Loucy (cell line): ENCODE measurements at regions not wholly inside any gene's neighbourhood (a gene's known extent, or its start where the extent isn't known, plus 50 kb on each side); places are given as distances from the start of the nearest gene placed in this dataset.

Experiments used
- CTCF ChIP-seq: fragments of 200-600 bp; sonication (generic); conservative IDR thresholded peaks from 2 replicates; pipeline ENCODE4 v1.5.1; 2014; ENCODE audit warnings: mild to moderate bottlenecking, antibody characterized with exemption, low read length
- EZH2phosphoT487 ChIP-seq: fragments of 200-600 bp; IDR thresholded peaks from 2 replicates; pipeline ENCODE4 v1.6.1; 2018; ENCODE audit warnings: antibody characterized with exemption, mild to moderate bottlenecking, moderate library complexity, borderline replicate concordance

DNA sequence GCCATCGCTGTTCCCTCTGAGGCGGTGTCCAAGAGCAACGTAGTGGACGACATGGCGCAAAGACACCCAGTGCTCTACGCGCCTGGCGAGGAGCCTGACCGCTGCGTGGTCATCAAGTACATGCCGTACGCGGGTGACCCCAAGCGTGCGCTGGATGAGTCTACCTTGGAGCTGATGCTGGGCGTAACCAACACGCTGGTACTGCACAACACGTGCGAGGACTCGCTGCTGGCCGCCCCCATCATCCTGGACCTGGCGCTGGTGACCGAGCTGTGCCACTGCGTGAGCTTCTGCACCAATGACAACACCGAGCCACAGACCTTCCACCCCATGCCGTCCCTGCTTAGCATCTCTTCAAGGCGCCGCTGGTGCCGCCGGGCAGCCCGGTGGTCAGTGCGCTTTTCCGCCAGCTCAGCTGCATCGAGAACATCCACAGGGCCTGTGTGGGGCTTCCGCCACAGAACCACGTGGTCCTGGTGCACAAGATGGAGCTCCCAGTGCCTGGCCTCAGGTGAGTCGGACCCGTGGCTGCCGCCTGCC, 129.0 kb downstream of the ANAPC4 start:
- no peak for TF ChIP-seq CTCF
- no peak for TF ChIP-seq EZH2phosphoT487
